GM13977 (cell line): ENCODE measurements at regions not wholly inside any gene's neighbourhood (a gene's known extent, or its start where the extent isn't known, plus 50 kb on each side); places are given as distances from the start of the nearest gene placed in this dataset.
A peak's percentile ranks its signal among the peaks of the same experiment; 100 is the strongest.

Experiments
- DNase-seq: peaks from one replicate; pipeline ENCODE4 v3.0.0; 2012; ENCODE audit warnings: low spot score
- CTCF ChIP-seq: IDR thresholded peaks from 2 replicates; pipeline ENCODE4 v1.5.1; 2012; ENCODE audit warnings: mild to moderate bottlenecking, control low read depth; ENCODE audit not compliant: insufficient read depth; ENCODE audit errors: extremely low read depth, missing control alignments
- in situ Hi-C: fragments of 300-500 bp; cut with MboI; formaldehyde crosslinking; loops from one replicate; pipeline ENCODE4 v1.12.0; 2022; ENCODE audit warnings: low sequenced_read_pairs, low pct_unique_long_range_greater_than_20kb, mixed read lengths, inconsistent platforms; ENCODE audit not compliant: unreplicated experiment

- no peak for DNase-seq
- no peak for TF ChIP-seq CTCF
- in situ Hi-C loops: no loop called here
Observed at GRCh38 chr11:20248121-20248772, 88.0 kb upstream of the DBX1 start.

DNA sequence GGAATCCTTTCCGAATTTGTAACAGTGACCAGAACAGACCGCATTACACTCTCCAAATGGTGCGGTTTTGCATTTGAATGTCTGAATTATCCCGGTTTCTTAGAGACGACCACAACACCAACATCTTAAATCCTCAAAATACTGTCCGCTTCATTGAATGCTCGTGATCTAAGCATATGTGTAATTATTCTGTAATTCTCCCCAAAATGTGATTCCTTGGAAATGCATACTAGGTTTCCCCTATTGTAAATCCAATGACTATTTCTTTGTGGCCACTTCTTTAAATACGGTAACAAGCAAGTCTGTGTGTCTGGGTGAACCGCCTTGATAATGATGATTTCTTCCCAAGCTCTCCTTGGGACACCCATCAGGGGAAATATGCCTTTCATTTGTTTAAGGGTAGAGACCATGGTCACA lies 87.3 kb upstream of the DBX1 start:
- no peak for DNase-seq
- no peak for TF ChIP-seq CTCF
- in situ Hi-C loops: no loop called here

- peak; percentile 41 for TF ChIP-seq CTCF
- in situ Hi-C loops: no loop called here
- DNase-seq: no peak
Observed at GRCh38 chr11:20243974-20244373, 83.7 kb upstream of the DBX1 start.

GRCh38 chr11:20238712-20239111 lies 78.4 kb upstream of the DBX1 start:
- in situ Hi-C loops: no loop called here
- DNase-seq: no peak
- no peak for TF ChIP-seq CTCF

- TF ChIP-seq CTCF: no peak
- in situ Hi-C loops: no loop called here
- no peak for DNase-seq
Observed at GRCh38 chr11:20235164-20235563, 74.9 kb upstream of the DBX1 start.

- in situ Hi-C loops: no loop called here
- DNase-seq: no peak
- no peak for TF ChIP-seq CTCF
Observed at GRCh38 chr11:20227631-20228030, 67.4 kb upstream of the DBX1 start.

GRCh38 chr11:20226933-20227332 lies 66.7 kb upstream of the DBX1 start:
- TF ChIP-seq CTCF: no peak
- in situ Hi-C loops: no loop called here
- no peak for DNase-seq
